ENCODE measurements at regions not wholly inside any gene's neighbourhood (a gene's known extent, or its start where the extent isn't known, plus 50 kb on each side); places are given as distances from the start of the nearest gene placed in this dataset.

DNA sequence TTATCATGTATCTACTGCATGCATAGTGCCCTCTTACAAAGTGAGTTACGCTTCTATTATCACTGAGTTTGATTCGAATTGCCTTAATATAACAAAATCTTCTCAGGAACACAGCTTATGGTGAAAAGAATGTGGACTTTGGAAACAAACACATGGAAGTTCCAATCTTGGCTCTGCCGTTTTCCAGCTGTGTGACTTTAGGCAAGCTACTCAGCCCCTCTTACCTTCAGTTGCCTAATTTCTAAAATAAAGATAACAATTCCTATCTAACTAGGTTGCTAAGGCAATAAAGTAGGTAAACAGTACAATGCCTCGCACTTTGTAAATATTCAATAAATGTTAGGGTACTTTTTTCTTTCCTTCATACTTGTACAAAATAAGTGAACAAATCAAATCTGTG, 104.0 kb upstream of the GRIA3 start:
- TF ChIP-seq CTCF (IDR thresholded peaks at IDR 0.05) (no peak), POLR2A (IDR thresholded peaks at IDR 0.05) (no peak)
